Osteocyte (in vitro differentiated cells): ENCODE measurements at regions not wholly inside any gene's neighbourhood (a gene's known extent, or its start where the extent isn't known, plus 50 kb on each side); places are given as distances from the start of the nearest gene placed in this dataset.

Source experiments
- DNase-seq: peaks from one replicate; pipeline ENCODE4 v3.0.0; 2021; ENCODE audit warnings: mixed read lengths; ENCODE audit not compliant: unreplicated experiment; ENCODE audit errors: extremely low spot score
- H3K27ac Mint-ChIP-seq: one replicate; pipeline ENCODE4 v1.8.0; 2021; ENCODE audit warnings: mild to moderate bottlenecking, mixed read lengths; ENCODE audit not compliant: unreplicated experiment
- H3K27me3 Mint-ChIP-seq: one replicate; pipeline ENCODE4 v1.8.0; 2021; ENCODE audit warnings: mixed read lengths; ENCODE audit not compliant: unreplicated experiment
- H3K36me3 Mint-ChIP-seq: one replicate; pipeline ENCODE4 v1.8.0; 2021; ENCODE audit warnings: mixed read lengths; ENCODE audit not compliant: unreplicated experiment
- H3K4me1 Mint-ChIP-seq: one replicate; pipeline ENCODE4 v1.8.0; 2021; ENCODE audit warnings: mixed read lengths; ENCODE audit not compliant: unreplicated experiment
- H3K4me3 Mint-ChIP-seq: one replicate; pipeline ENCODE4 v1.8.0; 2021; ENCODE audit warnings: mild to moderate bottlenecking, moderate library complexity, mixed read lengths; ENCODE audit not compliant: unreplicated experiment
- H3K9me3 Mint-ChIP-seq: one replicate; pipeline ENCODE4 v1.8.0; 2021; ENCODE audit warnings: mixed read lengths; ENCODE audit not compliant: unreplicated experiment
- TF ChIP-seq, protein P1 (sequence below): fragments of 200-600 bp; sonication (generic); IDR thresholded peaks from 2 replicates; pipeline ENCODE4 v1.5.0; 2021; ENCODE audit warnings: antibody characterized with exemption, mild to moderate bottlenecking, moderate library complexity

DNA sequence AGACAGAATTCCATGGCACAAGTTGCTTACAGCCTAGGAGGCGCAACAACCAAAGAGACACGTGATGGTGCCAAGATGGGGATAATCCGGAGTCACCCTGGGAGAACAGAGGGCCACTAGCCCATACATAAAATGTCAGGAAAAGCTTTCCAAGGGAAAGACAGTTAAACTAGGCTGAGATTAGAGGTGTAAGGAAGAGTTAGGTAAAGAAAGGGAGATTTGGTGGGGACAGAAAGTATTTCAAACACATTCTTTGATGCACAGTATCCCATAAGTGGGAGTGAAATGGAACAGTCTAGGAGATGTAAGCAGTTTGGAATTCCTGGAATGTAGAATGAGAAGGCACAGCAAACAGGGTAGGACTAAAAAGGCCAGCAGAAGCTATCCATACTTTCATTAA is 860.9 kb upstream of the LCORL start:
- Mint-ChIP-seq H3K27me3 (no peaks in the 10 kb centered on the region), H3K36me3 (no peaks in the 10 kb centered on the region), H3K4me3 (no peak overlapping the region), H3K27ac (peak overlapping the region; percentile 81), H3K9me3 (no peaks in the 10 kb centered on the region), H3K4me1 (peaks cover 13% of the 10 kb centered on the region)
- TF ChIP-seq, protein P1, sequence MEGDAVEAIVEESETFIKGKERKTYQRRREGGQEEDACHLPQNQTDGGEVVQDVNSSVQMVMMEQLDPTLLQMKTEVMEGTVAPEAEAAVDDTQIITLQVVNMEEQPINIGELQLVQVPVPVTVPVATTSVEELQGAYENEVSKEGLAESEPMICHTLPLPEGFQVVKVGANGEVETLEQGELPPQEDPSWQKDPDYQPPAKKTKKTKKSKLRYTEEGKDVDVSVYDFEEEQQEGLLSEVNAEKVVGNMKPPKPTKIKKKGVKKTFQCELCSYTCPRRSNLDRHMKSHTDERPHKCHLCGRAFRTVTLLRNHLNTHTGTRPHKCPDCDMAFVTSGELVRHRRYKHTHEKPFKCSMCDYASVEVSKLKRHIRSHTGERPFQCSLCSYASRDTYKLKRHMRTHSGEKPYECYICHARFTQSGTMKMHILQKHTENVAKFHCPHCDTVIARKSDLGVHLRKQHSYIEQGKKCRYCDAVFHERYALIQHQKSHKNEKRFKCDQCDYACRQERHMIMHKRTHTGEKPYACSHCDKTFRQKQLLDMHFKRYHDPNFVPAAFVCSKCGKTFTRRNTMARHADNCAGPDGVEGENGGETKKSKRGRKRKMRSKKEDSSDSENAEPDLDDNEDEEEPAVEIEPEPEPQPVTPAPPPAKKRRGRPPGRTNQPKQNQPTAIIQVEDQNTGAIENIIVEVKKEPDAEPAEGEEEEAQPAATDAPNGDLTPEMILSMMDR: no peak
- DNase-seq: no peak

DNA sequence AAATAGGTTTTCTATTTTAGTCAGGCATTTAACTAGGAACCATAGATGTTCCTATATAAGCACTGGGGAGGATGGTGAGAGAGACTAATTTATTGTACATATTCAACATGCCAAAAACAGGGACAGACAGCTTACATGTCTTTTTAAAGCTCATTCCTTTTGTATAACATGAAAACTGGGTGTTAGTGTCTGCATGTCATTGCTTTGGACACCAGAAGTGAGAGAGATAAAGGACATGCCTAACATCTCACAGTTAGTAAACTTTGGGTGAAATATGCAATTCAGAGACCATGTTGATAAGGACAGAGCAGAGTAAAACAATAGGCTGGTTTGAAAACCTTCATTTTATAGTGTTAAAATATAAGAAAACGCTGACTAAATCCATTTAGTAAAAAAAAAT is 860.0 kb upstream of the LCORL start:
- TF ChIP-seq, protein P1: no peak
- H3K9me3 Mint-ChIP-seq: peaks cover 5% of the 10 kb centered on the region
- no peak overlapping the region for H3K4me3 Mint-ChIP-seq
- peaks cover 13% of the 10 kb centered on the region for H3K4me1 Mint-ChIP-seq
- no peak for DNase-seq
- no peak overlapping the region for H3K27ac Mint-ChIP-seq
- no peaks in the 10 kb centered on the region for H3K27me3 Mint-ChIP-seq
- H3K36me3 Mint-ChIP-seq: no peaks in the 10 kb centered on the region

DNA sequence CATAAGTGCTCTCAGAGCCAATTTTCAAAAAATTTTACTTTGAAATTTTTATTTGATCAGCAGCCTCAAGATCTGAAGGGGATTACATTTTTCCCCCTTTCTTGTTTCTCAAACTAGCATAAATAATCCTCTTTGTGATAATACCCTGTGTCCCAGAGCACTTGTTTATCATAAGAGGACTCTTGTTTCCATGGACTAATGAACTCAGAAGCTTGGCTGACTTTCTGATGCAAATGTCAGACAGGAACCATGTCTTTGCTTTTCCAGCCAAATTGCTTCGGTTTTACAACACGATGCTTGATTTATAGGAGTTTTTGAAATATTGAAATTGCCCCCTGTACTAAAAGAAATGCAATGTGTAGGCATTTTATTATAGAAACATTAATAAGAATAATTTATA is 859.3 kb upstream of the LCORL start:
- Mint-ChIP-seq H3K9me3 (peaks cover 5% of the 10 kb centered on the region), H3K4me3 (no peak overlapping the region), H3K4me1 (peaks cover 13% of the 10 kb centered on the region), H3K27ac (no peak overlapping the region), H3K36me3 (no peaks in the 10 kb centered on the region), H3K27me3 (no peaks in the 10 kb centered on the region)
- DNase-seq: no peak
- TF ChIP-seq, protein P1: no peak

DNA sequence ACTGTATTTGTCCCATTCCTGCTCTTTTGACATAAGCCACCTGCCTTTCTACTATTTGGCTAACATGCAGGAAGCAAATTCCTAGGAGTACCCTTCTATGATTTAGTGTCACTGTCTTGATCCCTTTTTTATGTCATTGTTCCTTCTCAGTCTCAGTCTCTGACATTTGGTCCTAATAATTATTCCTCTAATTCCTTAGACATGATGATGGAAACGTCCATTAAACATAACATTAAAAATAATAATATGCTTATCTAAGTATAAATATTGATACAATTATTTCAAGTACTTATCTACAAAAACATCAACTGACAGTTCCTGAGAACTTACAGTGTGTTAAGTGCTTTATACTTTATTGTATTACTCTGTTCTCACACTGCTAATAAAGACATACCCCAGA is 857.0 kb upstream of the LCORL start:
- H3K36me3 Mint-ChIP-seq: no peaks in the 10 kb centered on the region
- H3K4me3 Mint-ChIP-seq: no peak overlapping the region

DNA sequence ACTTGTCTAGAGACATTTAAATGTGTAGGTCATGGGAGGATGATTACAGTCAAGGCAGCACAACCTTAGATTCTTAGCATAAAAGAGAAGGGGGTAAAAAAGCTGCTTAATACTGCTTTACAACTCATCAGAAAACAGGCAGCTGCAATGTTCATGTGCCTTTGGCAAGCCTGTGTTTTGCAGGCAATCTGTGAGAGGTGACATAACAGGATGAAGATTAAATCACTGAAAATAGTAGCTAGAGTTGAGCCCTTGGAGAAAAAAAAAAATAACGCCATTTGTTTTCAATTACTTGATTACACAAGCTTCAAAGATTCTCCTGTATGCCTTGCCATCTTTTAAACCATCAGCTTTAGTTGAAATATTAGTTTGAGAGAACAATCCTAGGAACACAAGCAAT is 847.6 kb upstream of the LCORL start:
- H3K27me3 Mint-ChIP-seq: no peaks in the 10 kb centered on the region
- H3K9me3 Mint-ChIP-seq: peaks cover 9% of the 10 kb centered on the region
- no peaks in the 10 kb centered on the region for H3K36me3 Mint-ChIP-seq
- no peak overlapping the region for H3K27ac Mint-ChIP-seq
- DNase-seq: no peak
- TF ChIP-seq, protein P1: no peak
- peaks cover 4% of the 10 kb centered on the region for H3K4me1 Mint-ChIP-seq
- H3K4me3 Mint-ChIP-seq: no peak overlapping the region

More for the DNA sequence above, 857.0 kb upstream of the LCORL start:
- TF ChIP-seq, protein P1: no peak
- DNase-seq: no peak
- H3K4me1 Mint-ChIP-seq: peaks cover 11% of the 10 kb centered on the region
- H3K27ac Mint-ChIP-seq: no peak overlapping the region
- H3K9me3 Mint-ChIP-seq: peaks cover 5% of the 10 kb centered on the region
- H3K27me3 Mint-ChIP-seq: no peaks in the 10 kb centered on the region
